Caco-2 (cell line): ENCODE measurements at regions not wholly inside any gene's neighbourhood (a gene's known extent, or its start where the extent isn't known, plus 50 kb on each side); places are given as distances from the start of the nearest gene placed in this dataset.

Experiments used
- BruUV-seq: library from RNA; stranded (reverse); fragments of 400-500 nt; replicated peaks from 2 replicates; lab custom pipeline; 2021; lab: Mats Ljungman, UMichigan
- CTCF ChIA-PET: fragments of 300-600 bp; sonication (Branson Sonifier 250); formaldehyde crosslinking; loops from one replicate; lab custom pipeline; 2022; ENCODE audit warnings: antibody characterized with exemption; lab: Charles Lee
- POLR2A ChIA-PET: fragments of 300-600 bp; sonication (Branson Sonifier 250); formaldehyde crosslinking; loops from one replicate; lab custom pipeline; 2022; ENCODE audit warnings: antibody characterized with exemption; lab: Charles Lee
- DNase-seq, 2 experiments: peaks; one replicate each; pipeline versions ENCODE4 v3.0.0 to v3.0.0-alpha.2; 2020 to 2022
- H3K27me3 ChIP-seq: replicated peaks from 2 replicates; pipeline ENCODE4 v1.6.0; 2011; ENCODE audit warnings: low read length; ENCODE audit not compliant: control insufficient read depth, insufficient read depth
- H3K36me3 ChIP-seq: 2 replicates; pipeline ENCODE4 v1.5.1; 2011; ENCODE audit warnings: low read length; ENCODE audit not compliant: control insufficient read depth, insufficient read depth
- H3K4me1 ChIP-seq: fragments of 250-450 bp; sonication (Bioruptor Pico); 2 replicates; pipeline ENCODE4 v1.5.1; 2020; ENCODE audit warnings: mild to moderate bottlenecking
- H3K4me3 ChIP-seq: 2 replicates; pipeline ENCODE4 v1.5.1; 2011; ENCODE audit warnings: low read depth, mild to moderate bottlenecking, control low read depth, low read length
- H3K9me3 ChIP-seq: fragments of 250-450 bp; sonication (Bioruptor Pico); 2 replicates; pipeline ENCODE4 v1.5.1; 2020; ENCODE audit warnings: mild to moderate bottlenecking, moderate library complexity
- H3K27ac Mint-ChIP-seq: one replicate; pipeline ENCODE4 v1.8.0; 2022; ENCODE audit warnings: mixed read lengths; ENCODE audit not compliant: unreplicated experiment
- H3K27me3 Mint-ChIP-seq: one replicate; pipeline ENCODE4 v1.8.0; 2022; ENCODE audit warnings: mixed read lengths; ENCODE audit not compliant: insufficient read depth, unreplicated experiment
- H3K36me3 Mint-ChIP-seq: one replicate; pipeline ENCODE4 v1.8.0; 2022; ENCODE audit warnings: mild to moderate bottlenecking, mixed read lengths; ENCODE audit not compliant: insufficient read depth, unreplicated experiment
- H3K4me1 Mint-ChIP-seq: one replicate; pipeline ENCODE4 v1.8.0; 2022; ENCODE audit warnings: low read depth, mixed read lengths; ENCODE audit not compliant: unreplicated experiment
- H3K4me3 Mint-ChIP-seq: one replicate; pipeline ENCODE4 v1.8.0; 2022; ENCODE audit warnings: mild to moderate bottlenecking, moderate library complexity, mixed read lengths; ENCODE audit not compliant: unreplicated experiment
- H3K9me3 Mint-ChIP-seq: one replicate; pipeline ENCODE4 v1.8.0; 2022; ENCODE audit warnings: mixed read lengths; ENCODE audit not compliant: unreplicated experiment
- CTCF ChIP-seq, 2 experiments: fragments of 200-600 bp in 1 of 2; IDR thresholded peaks; 1 replicate in 1 of 2; 2 replicates in 1 of 2; pipeline versions ENCODE4 v1.5.1 to v1.8.0; 2011 to 2022; ENCODE audit warnings: antibody characterized with exemption in 1 of 2, control low read depth in 1 of 2, inconsistent platforms in 1 of 2, low read depth in 1 of 2, low read length in 1 of 2, mild to moderate bottlenecking in 1 of 2, moderate library complexity in 1 of 2; ENCODE audit not compliant: insufficient read depth in 1 of 2, severe bottlenecking in 1 of 2, unreplicated experiment in 1 of 2
- intact Hi-C: fragments of 100-400 bp; cut with micrococcal nuclease; formaldehyde crosslinking; loops from one replicate; pipeline ENCODE4 v1.10.0; 2022; ENCODE audit not compliant: unreplicated experiment

GRCh38 chr1:177431123-177431522, 260.4 kb downstream of the BRINP2 start:
- no peaks in the 10 kb centered on the region for H3K36me3 ChIP-seq
- H3K27me3 ChIP-seq: no peaks in the 10 kb centered on the region
- H3K4me3 Mint-ChIP-seq: no peak overlapping the region
- no peaks in the 10 kb centered on the region for H3K36me3 Mint-ChIP-seq
- H3K4me3 ChIP-seq: no peak overlapping the region
- no peaks in the 10 kb centered on the region for H3K4me1 ChIP-seq
- H3K9me3 ChIP-seq: no peaks in the 10 kb centered on the region
- BruUV-seq: no TSS peak
- no peak for TF ChIP-seq CTCF (IDR thresholded peaks at IDR 0.05; ENCODE audit: insufficient read depth in 1 of 2, low read depth in 1 of 2, low read length in 1 of 2, severe bottlenecking in 1 of 2, unreplicated experiment in 1 of 2)
- ChIA-PET CTCF (no interaction called here), POLR2A (no interaction called here)
- H3K27me3 Mint-ChIP-seq: peaks cover 12% of the 10 kb centered on the region
- H3K4me1 Mint-ChIP-seq: no peaks in the 10 kb centered on the region
- no peak for DNase-seq
- no peaks in the 10 kb centered on the region for H3K9me3 Mint-ChIP-seq
- no peak overlapping the region for H3K27ac Mint-ChIP-seq
- intact Hi-C loops: no loop called here

GRCh38 chr1:177429234-177429633, 258.5 kb downstream of the BRINP2 start:
- H3K27me3 Mint-ChIP-seq: peaks cover 8% of the 10 kb centered on the region
- H3K4me1 Mint-ChIP-seq: no peaks in the 10 kb centered on the region
- no peaks in the 10 kb centered on the region for H3K36me3 Mint-ChIP-seq
- H3K27me3 ChIP-seq: no peaks in the 10 kb centered on the region; the same call in 1 of the 2 replicates
- no peaks in the 10 kb centered on the region for H3K36me3 ChIP-seq
- peak in 1 of 2 experiments; percentile 31 for TF ChIP-seq CTCF (IDR thresholded peaks at IDR 0.05; ENCODE audit: insufficient read depth in 1 of 2, low read depth in 1 of 2, low read length in 1 of 2, severe bottlenecking in 1 of 2, unreplicated experiment in 1 of 2)
- CTCF ChIA-PET: interaction anchor here (1.5 kb wide), 1 partner anchor 351 kb away, joined by 3 read pairs; no protein-coding TSS in a partner anchor
- H3K9me3 ChIP-seq: no peaks in the 10 kb centered on the region
- no peaks in the 10 kb centered on the region for H3K4me1 ChIP-seq
- no TSS peak for BruUV-seq
- POLR2A ChIA-PET: no interaction called here
- intact Hi-C loops: loop anchor here (2.0 to 5.0 kb wide), 3 partner anchors 68 to 518 kb away; no protein-coding TSS in a partner anchor
- DNase-seq: no peak
- no peaks in the 10 kb centered on the region for H3K9me3 Mint-ChIP-seq
- H3K4me3 Mint-ChIP-seq: no peak overlapping the region
- no peak overlapping the region for H3K27ac Mint-ChIP-seq
- no peak overlapping the region for H3K4me3 ChIP-seq

GRCh38 chr1:177427811-177428210, 257.1 kb downstream of the BRINP2 start:
- no peak for TF ChIP-seq CTCF (IDR thresholded peaks at IDR 0.05; ENCODE audit: insufficient read depth in 1 of 2, low read depth in 1 of 2, low read length in 1 of 2, severe bottlenecking in 1 of 2, unreplicated experiment in 1 of 2)
- intact Hi-C loops: loop anchor here (2.0 to 5.0 kb wide), 3 partner anchors 69 to 519 kb away; no protein-coding TSS in a partner anchor
- no peak overlapping the region for H3K4me3 Mint-ChIP-seq
- Histone ChIP-seq H3K4me1 (no peaks in the 10 kb centered on the region), H3K36me3 (no peaks in the 10 kb centered on the region), H3K4me3 (no peak overlapping the region), H3K27me3 (no peaks in the 10 kb centered on the region; the same call in 1 of the 2 replicates), H3K9me3 (no peaks in the 10 kb centered on the region)
- no peak for DNase-seq
- H3K27ac Mint-ChIP-seq: no peak overlapping the region
- ChIA-PET POLR2A (no interaction called here), CTCF (no interaction called here)
- no TSS peak for BruUV-seq
- peaks cover 8% of the 10 kb centered on the region for H3K27me3 Mint-ChIP-seq
- no peaks in the 10 kb centered on the region for H3K9me3 Mint-ChIP-seq
- H3K36me3 Mint-ChIP-seq: no peaks in the 10 kb centered on the region
- no peaks in the 10 kb centered on the region for H3K4me1 Mint-ChIP-seq
